ENCODE measurements at regions not wholly inside any gene's neighbourhood (a gene's known extent, or its start where the extent isn't known, plus 50 kb on each side); places are given as distances from the start of the nearest gene placed in this dataset.

GRCh38 chr13:104357174-104357573 lies 1291.0 kb upstream of the SLC10A2 start:
- no peak overlapping the region for H3K4me3 ChIP-seq
- no peaks in the 10 kb centered on the region for H3K4me1 ChIP-seq
- TF ChIP-seq, protein P1, sequence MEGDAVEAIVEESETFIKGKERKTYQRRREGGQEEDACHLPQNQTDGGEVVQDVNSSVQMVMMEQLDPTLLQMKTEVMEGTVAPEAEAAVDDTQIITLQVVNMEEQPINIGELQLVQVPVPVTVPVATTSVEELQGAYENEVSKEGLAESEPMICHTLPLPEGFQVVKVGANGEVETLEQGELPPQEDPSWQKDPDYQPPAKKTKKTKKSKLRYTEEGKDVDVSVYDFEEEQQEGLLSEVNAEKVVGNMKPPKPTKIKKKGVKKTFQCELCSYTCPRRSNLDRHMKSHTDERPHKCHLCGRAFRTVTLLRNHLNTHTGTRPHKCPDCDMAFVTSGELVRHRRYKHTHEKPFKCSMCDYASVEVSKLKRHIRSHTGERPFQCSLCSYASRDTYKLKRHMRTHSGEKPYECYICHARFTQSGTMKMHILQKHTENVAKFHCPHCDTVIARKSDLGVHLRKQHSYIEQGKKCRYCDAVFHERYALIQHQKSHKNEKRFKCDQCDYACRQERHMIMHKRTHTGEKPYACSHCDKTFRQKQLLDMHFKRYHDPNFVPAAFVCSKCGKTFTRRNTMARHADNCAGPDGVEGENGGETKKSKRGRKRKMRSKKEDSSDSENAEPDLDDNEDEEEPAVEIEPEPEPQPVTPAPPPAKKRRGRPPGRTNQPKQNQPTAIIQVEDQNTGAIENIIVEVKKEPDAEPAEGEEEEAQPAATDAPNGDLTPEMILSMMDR (IDR thresholded peaks at IDR 0.05): no peak
- no peak for TF ChIP-seq POLR2A (IDR thresholded peaks at IDR 0.05)
- 14 to 21% methylated on average over 5 of the region's 5 CpGs for WGBS, 2 donors
- no peaks in the 10 kb centered on the region for H3K27me3 ChIP-seq
- no peaks in the 10 kb centered on the region for H3K9me3 ChIP-seq
- H3K36me3 ChIP-seq (ENCODE audit: low read depth, missing control alignments): no peaks in the 10 kb centered on the region
- no peak overlapping the region for H3K27ac ChIP-seq
- intact Hi-C loops (cut with DNase I; ENCODE audit: low total_unique reads): no loop called here
- DNase-seq: no peak

DNA sequence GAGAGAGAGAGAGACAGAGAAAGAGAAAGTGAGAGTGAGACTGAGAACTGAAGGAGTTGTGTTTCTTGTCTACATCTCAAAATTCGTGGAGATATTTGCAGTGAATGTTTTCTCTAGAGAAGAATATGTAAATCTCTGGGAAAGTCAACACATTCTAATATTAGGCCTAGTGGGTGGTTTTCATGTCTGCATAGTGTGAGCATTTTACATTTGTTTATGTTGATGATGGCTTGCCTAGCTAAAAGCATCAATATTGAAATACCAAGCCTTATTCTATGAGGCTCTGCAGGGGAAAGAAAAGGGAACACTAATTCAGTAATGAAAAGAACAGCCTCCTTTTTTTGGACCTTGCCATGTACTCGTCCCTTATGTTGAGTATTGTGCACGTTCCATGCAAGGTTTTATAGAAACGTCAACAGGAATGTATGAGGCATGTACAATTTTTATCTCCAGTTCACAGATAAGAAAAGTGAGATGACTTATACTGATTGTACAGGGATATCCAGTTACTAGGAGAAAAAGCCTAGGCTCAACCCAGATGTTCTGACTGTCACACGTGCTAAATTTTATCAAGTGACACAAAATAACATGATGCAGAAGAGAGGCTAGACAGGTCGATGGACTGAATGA lies 1288.9 kb upstream of the SLC10A2 start:
- WGBS, 2 donors: 85 to 86% methylated on average over 6 of the region's 6 CpGs

GRCh38 chr13:104327211-104327610 lies 1261.0 kb upstream of the SLC10A2 start:
- no peak for TF ChIP-seq POLR2A (IDR thresholded peaks at IDR 0.05)
- TF ChIP-seq, protein P1 (IDR thresholded peaks at IDR 0.05): no peak
- intact Hi-C loops (cut with DNase I; ENCODE audit: low total_unique reads): no loop called here
- no peak for DNase-seq

More for the DNA sequence above, 1288.9 kb upstream of the SLC10A2 start:
- Histone ChIP-seq H3K27ac (no peak overlapping the region), H3K36me3 (ENCODE audit: low read depth, missing control alignments) (no peaks in the 10 kb centered on the region), H3K4me1 (no peaks in the 10 kb centered on the region), H3K4me3 (no peak overlapping the region), H3K27me3 (no peaks in the 10 kb centered on the region), H3K9me3 (no peaks in the 10 kb centered on the region)
- intact Hi-C loops (cut with DNase I; ENCODE audit: low total_unique reads): no loop called here
- TF ChIP-seq, protein P1 (IDR thresholded peaks at IDR 0.05): no peak
- no peak for TF ChIP-seq POLR2A (IDR thresholded peaks at IDR 0.05)
- DNase-seq: no peak

GRCh38 chr13:104326523-104326922 lies 1260.3 kb upstream of the SLC10A2 start:
- Histone ChIP-seq H3K36me3 (ENCODE audit: low read depth, missing control alignments) (no peaks in the 10 kb centered on the region), H3K27ac (no peak overlapping the region), H3K4me3 (no peak overlapping the region), H3K4me1 (no peaks in the 10 kb centered on the region), H3K27me3 (no peaks in the 10 kb centered on the region), H3K9me3 (no peaks in the 10 kb centered on the region)
- 74 to 77% methylated on average over 6 of the region's 6 CpGs for WGBS, 2 donors
- TF ChIP-seq, protein P1 (IDR thresholded peaks at IDR 0.05): no peak
- no peak for TF ChIP-seq POLR2A (IDR thresholded peaks at IDR 0.05)
- intact Hi-C loops (cut with DNase I; ENCODE audit: low total_unique reads): no loop called here
- DNase-seq: no peak

More at GRCh38 chr13:104327211-104327610, 1261.0 kb upstream of the SLC10A2 start:
- H3K4me1 ChIP-seq: no peaks in the 10 kb centered on the region
- no peaks in the 10 kb centered on the region for H3K36me3 ChIP-seq (ENCODE audit: low read depth, missing control alignments)
- H3K9me3 ChIP-seq: no peaks in the 10 kb centered on the region
- H3K27ac ChIP-seq: no peak overlapping the region
- H3K27me3 ChIP-seq: no peaks in the 10 kb centered on the region
- no peak overlapping the region for H3K4me3 ChIP-seq

DNA sequence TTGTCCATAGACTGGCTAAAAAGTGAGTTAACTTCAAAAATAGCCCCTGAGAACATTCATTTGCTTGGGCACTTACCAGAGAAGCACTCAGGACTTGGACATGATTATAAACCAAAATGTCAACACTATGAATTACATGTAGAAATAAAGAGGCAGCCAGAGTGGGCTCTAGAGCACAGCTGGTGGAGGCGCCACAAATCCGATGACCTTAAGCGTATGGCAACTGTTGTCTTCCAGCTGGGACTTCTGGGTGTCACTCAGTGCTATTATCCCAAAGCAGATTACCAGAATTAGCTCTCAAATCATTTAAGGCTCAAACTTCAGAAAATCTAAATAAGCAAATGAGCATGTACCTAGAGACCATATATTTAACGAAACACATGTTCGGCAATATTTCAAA lies 1255.5 kb upstream of the SLC10A2 start:
- DNase-seq: no peak
- no peaks in the 10 kb centered on the region for H3K27me3 ChIP-seq
- H3K27ac ChIP-seq: no peak overlapping the region
- H3K4me3 ChIP-seq: no peak overlapping the region
- WGBS, 2 donors: 97% methylated on average over 5 of the region's 5 CpGs
- intact Hi-C loops (cut with DNase I; ENCODE audit: low total_unique reads): no loop called here
- H3K36me3 ChIP-seq (ENCODE audit: low read depth, missing control alignments): no peaks in the 10 kb centered on the region
- no peaks in the 10 kb centered on the region for H3K9me3 ChIP-seq
- TF ChIP-seq POLR2A (IDR thresholded peaks at IDR 0.05): no peak
- TF ChIP-seq, protein P1 (IDR thresholded peaks at IDR 0.05): no peak
- H3K4me1 ChIP-seq: no peaks in the 10 kb centered on the region
